K562 (cell line): ENCODE measurements at regions not wholly inside any gene's neighbourhood (a gene's known extent, or its start where the extent isn't known, plus 50 kb on each side); places are given as distances from the start of the nearest gene placed in this dataset.

Experiments used
- ATAC-seq: fragments of 200-7000 bp; cut with Tn5 transposase; 3 replicates; pipeline ENCODE4 v1.9.1; 2020; ENCODE audit warnings: moderate library complexity
- BruUV-seq: library from RNA; stranded (reverse); fragments of 400-500 nt; replicated peaks from 2 replicates; lab custom pipeline; 2021; lab: Mats Ljungman, UMichigan
- CTCF ChIA-PET: fragments of 300-600 bp; formaldehyde crosslinking; extraction: SDS; loops from one replicate; lab custom pipeline; 2021; ENCODE audit warnings: low intra/inter-chr PET ratio; lab: Yijun Ruan, JAX
- POLR2A ChIA-PET: fragments of 300-600, 350-650 bp; sonication (Branson Sonifier 250); formaldehyde crosslinking; extraction: SDS; loops from one replicate; lab custom pipeline; 2021; ENCODE audit warnings: antibody characterized with exemption, inconsistent platforms; lab: Yijun Ruan, JAX
- DNase-seq, 4 experiments: peaks; one replicate each; pipeline versions ENCODE4 v3.0.0 to v3.0.0-alpha.2; 2011 to 2018; ENCODE audit warnings: low spot score in 3 of 4, mixed read lengths in 3 of 4; ENCODE audit errors: extremely low read depth in 1 of 4
- FAIRE-seq: peaks from 2 replicates; lab custom pipeline; 2011; peaks lifted over from hg19 to GRCh38; lab: Jason Lieb, UNC
- H2AFZ ChIP-seq: 2 replicates; pipeline ENCODE4 v1.6.0; 2011; ENCODE audit warnings: low read depth, low read length, control low read depth, inconsistent platforms
- H3K27ac ChIP-seq: fragments of 200-600 bp; 3 replicates; pipeline ENCODE4 v1.8.0; 2011; ENCODE audit warnings: low read depth, mild to moderate bottlenecking, control low read depth, inconsistent platforms, low read length, moderate library complexity, mixed read lengths; ENCODE audit errors: extremely low read depth
- H3K27me3 ChIP-seq, 2 experiments: fragments of 300-600 bp in 1 of 2; 2 replicates in 1 of 2; 3 replicates in 1 of 2; pipeline versions ENCODE4 v1.6.0 to v1.8.0; 2011; ENCODE audit warnings: inconsistent platforms in 2 of 2, low read length in 2 of 2, mild to moderate bottlenecking in 1 of 2, mixed read lengths in 1 of 2, moderate library complexity in 1 of 2; ENCODE audit not compliant: control insufficient read depth in 2 of 2, insufficient read depth in 2 of 2
- H3K36me3 ChIP-seq: fragments of 300-600 bp; 3 replicates; pipeline ENCODE4 v1.8.0; 2011; ENCODE audit warnings: mild to moderate bottlenecking, low read length, inconsistent platforms; ENCODE audit not compliant: control insufficient read depth, insufficient read depth
- H3K4me1 ChIP-seq, 2 experiments: fragments of 200-600 bp in 1 of 2; replicated peaks in 1 of 2; 2 replicates in 1 of 2; 3 replicates in 1 of 2; pipeline versions ENCODE4 v1.5.1 to v1.8.0; 2011; ENCODE audit warnings: inconsistent platforms in 2 of 2, low read length in 2 of 2, mild to moderate bottlenecking in 1 of 2, mixed read lengths in 1 of 2, moderate library complexity in 1 of 2; ENCODE audit not compliant: control insufficient read depth in 2 of 2, insufficient read depth in 2 of 2
- H3K4me2 ChIP-seq: 2 replicates; pipeline ENCODE4 v1.6.1; 2011; ENCODE audit warnings: low read length, control low read depth, inconsistent platforms, mixed read lengths; ENCODE audit not compliant: insufficient read depth
- H3K4me3 ChIP-seq: fragments of 200-600 bp; sonication (generic), shearing (Covaris generic); 2 replicates; pipeline ENCODE4 v1.5.1; 2016; ENCODE audit warnings: control low read depth, inconsistent platforms
- H3K79me2 ChIP-seq: fragments of 200-600 bp; 3 replicates; pipeline ENCODE4 v1.8.0; 2011; ENCODE audit warnings: low read length, inconsistent platforms; ENCODE audit not compliant: control insufficient read depth, insufficient read depth
- H3K9ac ChIP-seq, 2 experiments: 2 replicates each; pipeline versions ENCODE4 v1.6.0 to v1.6.1; 2011; ENCODE audit warnings: low read depth in 2 of 2, low read length in 2 of 2, control low read depth in 1 of 2, inconsistent platforms in 1 of 2, mild to moderate bottlenecking in 1 of 2, mixed read lengths in 1 of 2; ENCODE audit not compliant: insufficient read depth in 1 of 2
- H3K9me1 ChIP-seq: one replicate; pipeline ENCODE4 v1.6.0; 2011; ENCODE audit warnings: inconsistent platforms, mild to moderate bottlenecking, low read length, moderate library complexity; ENCODE audit not compliant: control insufficient read depth, insufficient read depth
- H3K9me3 ChIP-seq: replicated peaks from 2 replicates; pipeline ENCODE4 v1.5.1; 2011; ENCODE audit warnings: low read depth, low read length, inconsistent platforms; ENCODE audit not compliant: control insufficient read depth, insufficient read depth
- H4K20me1 ChIP-seq: replicated peaks from 2 replicates; pipeline ENCODE4 v1.6.1; 2011; ENCODE audit warnings: low read length, inconsistent platforms, mixed read lengths; ENCODE audit not compliant: control insufficient read depth, insufficient read depth
- ARHGAP35 ChIP-seq: fragments of 450-650 bp; IDR thresholded peaks from 2 replicates; pipeline ENCODE4 v1.6.1; 2018; ENCODE audit not compliant: partially characterized antibody
- CBFB ChIP-seq: sonication (generic); formaldehyde crosslinking; IDR thresholded peaks from 2 replicates; pipeline ENCODE4 v1.4.0; 2020; ENCODE audit warnings: mild to moderate bottlenecking, missing genetic modification reagents
- ELF4 ChIP-seq: fragments of 450-650 bp; formaldehyde crosslinking; IDR thresholded peaks from 2 replicates; pipeline ENCODE4 v1.4.0; 2022; ENCODE audit warnings: missing genetic modification characterization
- POLR2AphosphoS5 ChIP-seq: IDR thresholded peaks from 2 replicates; pipeline ENCODE4 v1.6.1; 2011; ENCODE audit warnings: mild to moderate bottlenecking, low read depth, low read length, moderate library complexity; ENCODE audit not compliant: control insufficient read depth, insufficient read depth
- U2AF2 ChIP-seq: fragments of 200-400 bp; formaldehyde crosslinking; optimal IDR thresholded peaks from 2 replicates; pipeline ENCODE3; 2017; ENCODE audit warnings: low read depth, mild to moderate bottlenecking, low read length
- ZBTB17 ChIP-seq: fragments of 450-650 bp; formaldehyde crosslinking; IDR thresholded peaks from 2 replicates; pipeline ENCODE4 v1.4.0; 2020; ENCODE audit warnings: mild to moderate bottlenecking
- ZC3H8 ChIP-seq: fragments of 450-650 bp; IDR thresholded peaks from 2 replicates; pipeline ENCODE4 v1.6.1; 2017
- ZNF224 ChIP-seq: sonication (generic); formaldehyde crosslinking; IDR thresholded peaks from 2 replicates; pipeline ENCODE4 v1.8.0; 2022; ENCODE audit warnings: mild to moderate bottlenecking, missing genetic modification reagents
- ZNF354B ChIP-seq: fragments of 250-450 bp; sonication (Bioruptor Pico); IDR thresholded peaks from 2 replicates; pipeline ENCODE4 v1.4.0; 2020
- ZNF696 ChIP-seq: fragments of 250-450 bp; sonication (Bioruptor Pico); conservative IDR thresholded peaks from 2 replicates; pipeline ENCODE4 v1.4.0; 2020; ENCODE audit warnings: mild to moderate bottlenecking, moderate library complexity
- ZNF766 ChIP-seq: fragments of 200-800 bp; sonication (Bioruptor generic); conservative IDR thresholded peaks from 2 replicates; pipeline ENCODE4 v1.6.1; 2016; ENCODE audit warnings: missing genetic modification characterization, missing compliant biosample characterization
- WGBS: fragments of 100-300 bp; shearing (Covaris generic); methylation state at CpG from one replicate; pipeline ENCODE4 v1.1.6; 2016; ENCODE audit warnings: low coverage, mixed read lengths; ENCODE audit not compliant: insufficient coverage; ENCODE audit errors: missing lambda C conversion rate; 5-methylcytosine and 5-hydroxymethylcytosine counted together
- in situ Hi-C: fragments of 300-500 bp; cut with MboI; formaldehyde crosslinking; loops from 4 replicates; pipeline ENCODE4 v1.15.0; 2018; ENCODE audit warnings: inconsistent platforms, mixed read lengths
- intact Hi-C: fragments of 100-400 bp; cut with micrococcal nuclease; formaldehyde crosslinking; loops from 2 replicates; pipeline ENCODE4 v1.14.2; 2022
- TF ChIP-seq, protein P1 (sequence below): sonication (generic); formaldehyde crosslinking; IDR thresholded peaks from 2 replicates; pipeline ENCODE4 v1.5.0; 2020; ENCODE audit warnings: missing genetic modification reagents
- TF ChIP-seq, protein P2 (sequence below), 2 experiments: fragments of 250-450 bp in 1 of 2; fragments of 450-650 bp in 1 of 2; sonication (Bioruptor Pico) in 1 of 2; IDR thresholded peaks; 2 replicates each; pipeline versions ENCODE4 v1.6.1 to v1.8.0; 2016 to 2021; ENCODE audit warnings: mild to moderate bottlenecking in 2 of 2, moderate library complexity in 2 of 2, missing compliant biosample characterization in 1 of 2, missing genetic modification characterization in 1 of 2
- TF ChIP-seq, protein P3 (sequence below): sonication (generic); formaldehyde crosslinking; IDR thresholded peaks from 2 replicates; pipeline ENCODE4 v1.8.0; 2023; ENCODE audit warnings: missing genetic modification reagents, mild to moderate bottlenecking, borderline replicate concordance
- TF ChIP-seq, protein P4 (sequence below): sonication (generic); formaldehyde crosslinking; IDR thresholded peaks from 2 replicates; pipeline ENCODE4 v1.8.0; 2022; ENCODE audit warnings: mild to moderate bottlenecking, missing genetic modification reagents, borderline replicate concordance

DNA sequence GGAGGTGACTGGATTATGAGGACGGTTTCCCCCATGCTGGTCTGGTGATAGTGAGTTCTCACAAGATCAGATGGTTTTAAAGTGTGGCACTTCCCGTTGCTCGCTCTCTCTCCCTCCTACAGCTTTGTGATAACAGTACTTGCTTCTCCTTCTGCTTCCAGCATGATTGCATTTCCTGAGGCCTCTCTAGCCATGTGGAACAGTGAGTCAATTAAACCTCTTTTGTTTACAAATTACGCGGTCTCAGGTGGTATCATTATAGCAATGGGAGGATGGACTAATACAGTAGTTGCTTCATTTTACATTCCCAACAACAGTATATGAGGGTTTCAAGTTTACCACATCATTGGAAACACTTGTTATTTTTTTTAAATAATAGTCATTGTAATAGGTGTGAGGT lies 937.3 kb upstream of the ARRDC3 start:
- in situ Hi-C loops (no loop called here), intact Hi-C loops (no loop called here)
- no peaks in the 10 kb centered on the region for H4K20me1 ChIP-seq
- H3K4me2 ChIP-seq = no peak overlapping the region
- DNase-seq (no peak), FAIRE-seq (no peak), ATAC-seq (no peak)
- H3K27me3 ChIP-seq = no peaks in the 10 kb centered on the region
- ChIA-PET CTCF (no interaction called here), POLR2A (no interaction called here)
- BruUV-seq = no TSS peak
- H3K36me3 ChIP-seq = no peaks in the 10 kb centered on the region
- H3K79me2 ChIP-seq = no peaks in the 10 kb centered on the region
- no peaks in the 10 kb centered on the region for H3K4me1 ChIP-seq
- H3K27ac ChIP-seq = no peak overlapping the region
- no peak overlapping the region for H3K4me3 ChIP-seq
- H3K9ac ChIP-seq = no peak overlapping the region
- 1% methylated on average over 5 of the region's 5 CpGs for WGBS
- no peaks in the 10 kb centered on the region for H3K9me1 ChIP-seq
- no peaks in the 10 kb centered on the region for H3K9me3 ChIP-seq
- H2AFZ ChIP-seq = no peak overlapping the region
- no peak for TF ChIP-seq U2AF2
- TF ChIP-seq, protein P1, sequence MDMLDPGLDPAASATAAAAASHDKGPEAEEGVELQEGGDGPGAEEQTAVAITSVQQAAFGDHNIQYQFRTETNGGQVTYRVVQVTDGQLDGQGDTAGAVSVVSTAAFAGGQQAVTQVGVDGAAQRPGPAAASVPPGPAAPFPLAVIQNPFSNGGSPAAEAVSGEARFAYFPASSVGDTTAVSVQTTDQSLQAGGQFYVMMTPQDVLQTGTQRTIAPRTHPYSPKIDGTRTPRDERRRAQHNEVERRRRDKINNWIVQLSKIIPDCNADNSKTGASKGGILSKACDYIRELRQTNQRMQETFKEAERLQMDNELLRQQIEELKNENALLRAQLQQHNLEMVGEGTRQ (CRISPR knock-in tag) = no peak
- no peak for TF ChIP-seq CBFB
- TF ChIP-seq ZBTB17 (CRISPR knock-in tag) = no peak
- no peak for TF ChIP-seq ARHGAP35
- no peak for TF ChIP-seq ZC3H8
- TF ChIP-seq, protein P2, sequence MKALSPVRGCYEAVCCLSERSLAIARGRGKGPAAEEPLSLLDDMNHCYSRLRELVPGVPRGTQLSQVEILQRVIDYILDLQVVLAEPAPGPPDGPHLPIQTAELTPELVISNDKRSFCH (CRISPR knock-in tag; IDR thresholded peaks at IDR 0.05) = no peak
- TF ChIP-seq, protein P2 (tag; IDR thresholded peaks at IDR 0.05) = no peak
- TF ChIP-seq, protein P3, sequence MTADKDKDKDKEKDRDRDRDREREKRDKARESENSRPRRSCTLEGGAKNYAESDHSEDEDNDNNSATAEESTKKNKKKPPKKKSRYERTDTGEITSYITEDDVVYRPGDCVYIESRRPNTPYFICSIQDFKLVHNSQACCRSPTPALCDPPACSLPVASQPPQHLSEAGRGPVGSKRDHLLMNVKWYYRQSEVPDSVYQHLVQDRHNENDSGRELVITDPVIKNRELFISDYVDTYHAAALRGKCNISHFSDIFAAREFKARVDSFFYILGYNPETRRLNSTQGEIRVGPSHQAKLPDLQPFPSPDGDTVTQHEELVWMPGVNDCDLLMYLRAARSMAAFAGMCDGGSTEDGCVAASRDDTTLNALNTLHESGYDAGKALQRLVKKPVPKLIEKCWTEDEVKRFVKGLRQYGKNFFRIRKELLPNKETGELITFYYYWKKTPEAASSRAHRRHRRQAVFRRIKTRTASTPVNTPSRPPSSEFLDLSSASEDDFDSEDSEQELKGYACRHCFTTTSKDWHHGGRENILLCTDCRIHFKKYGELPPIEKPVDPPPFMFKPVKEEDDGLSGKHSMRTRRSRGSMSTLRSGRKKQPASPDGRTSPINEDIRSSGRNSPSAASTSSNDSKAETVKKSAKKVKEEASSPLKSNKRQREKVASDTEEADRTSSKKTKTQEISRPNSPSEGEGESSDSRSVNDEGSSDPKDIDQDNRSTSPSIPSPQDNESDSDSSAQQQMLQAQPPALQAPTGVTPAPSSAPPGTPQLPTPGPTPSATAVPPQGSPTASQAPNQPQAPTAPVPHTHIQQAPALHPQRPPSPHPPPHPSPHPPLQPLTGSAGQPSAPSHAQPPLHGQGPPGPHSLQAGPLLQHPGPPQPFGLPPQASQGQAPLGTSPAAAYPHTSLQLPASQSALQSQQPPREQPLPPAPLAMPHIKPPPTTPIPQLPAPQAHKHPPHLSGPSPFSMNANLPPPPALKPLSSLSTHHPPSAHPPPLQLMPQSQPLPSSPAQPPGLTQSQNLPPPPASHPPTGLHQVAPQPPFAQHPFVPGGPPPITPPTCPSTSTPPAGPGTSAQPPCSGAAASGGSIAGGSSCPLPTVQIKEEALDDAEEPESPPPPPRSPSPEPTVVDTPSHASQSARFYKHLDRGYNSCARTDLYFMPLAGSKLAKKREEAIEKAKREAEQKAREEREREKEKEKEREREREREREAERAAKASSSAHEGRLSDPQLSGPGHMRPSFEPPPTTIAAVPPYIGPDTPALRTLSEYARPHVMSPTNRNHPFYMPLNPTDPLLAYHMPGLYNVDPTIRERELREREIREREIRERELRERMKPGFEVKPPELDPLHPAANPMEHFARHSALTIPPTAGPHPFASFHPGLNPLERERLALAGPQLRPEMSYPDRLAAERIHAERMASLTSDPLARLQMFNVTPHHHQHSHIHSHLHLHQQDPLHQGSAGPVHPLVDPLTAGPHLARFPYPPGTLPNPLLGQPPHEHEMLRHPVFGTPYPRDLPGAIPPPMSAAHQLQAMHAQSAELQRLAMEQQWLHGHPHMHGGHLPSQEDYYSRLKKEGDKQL = no peak
- no peak for TF ChIP-seq ZNF766
- TF ChIP-seq ZNF696 (CRISPR knock-in tag) = no peak
- TF ChIP-seq ZNF354B = no peak
- TF ChIP-seq ZNF224 (CRISPR knock-in tag) = no peak
- no peak for TF ChIP-seq ELF4
- no peak for TF ChIP-seq POLR2AphosphoS5
- TF ChIP-seq, protein P4, sequence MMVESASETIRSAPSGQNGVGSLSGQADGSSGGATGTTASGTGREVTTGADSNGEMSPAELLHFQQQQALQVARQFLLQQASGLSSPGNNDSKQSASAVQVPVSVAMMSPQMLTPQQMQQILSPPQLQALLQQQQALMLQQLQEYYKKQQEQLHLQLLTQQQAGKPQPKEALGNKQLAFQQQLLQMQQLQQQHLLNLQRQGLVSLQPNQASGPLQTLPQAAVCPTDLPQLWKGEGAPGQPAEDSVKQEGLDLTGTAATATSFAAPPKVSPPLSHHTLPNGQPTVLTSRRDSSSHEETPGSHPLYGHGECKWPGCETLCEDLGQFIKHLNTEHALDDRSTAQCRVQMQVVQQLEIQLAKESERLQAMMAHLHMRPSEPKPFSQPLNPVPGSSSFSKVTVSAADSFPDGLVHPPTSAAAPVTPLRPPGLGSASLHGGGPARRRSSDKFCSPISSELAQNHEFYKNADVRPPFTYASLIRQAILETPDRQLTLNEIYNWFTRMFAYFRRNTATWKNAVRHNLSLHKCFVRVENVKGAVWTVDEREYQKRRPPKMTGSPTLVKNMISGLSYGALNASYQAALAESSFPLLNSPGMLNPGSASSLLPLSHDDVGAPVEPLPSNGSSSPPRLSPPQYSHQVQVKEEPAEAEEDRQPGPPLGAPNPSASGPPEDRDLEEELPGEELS (CRISPR knock-in tag) = no peak
